Loucy (cell line): ENCODE measurements at regions not wholly inside any gene's neighbourhood (a gene's known extent, or its start where the extent isn't known, plus 50 kb on each side); places are given as distances from the start of the nearest gene placed in this dataset.

Source experiments
- H2AFZ ChIP-seq: fragments of 200-600 bp; sonication (generic); 2 replicates; pipeline ENCODE4 v1.6.0; 2016; ENCODE audit warnings: antibody characterized with exemption, mild to moderate bottlenecking, low read length, moderate library complexity
- H3F3A ChIP-seq: fragments of 200-600 bp; 2 replicates; pipeline ENCODE4 v1.6.0; 2016; ENCODE audit warnings: antibody characterized with exemption, low read depth, mild to moderate bottlenecking
- H3K27me3 ChIP-seq: fragments of 200-600 bp; sonication (generic); 2 replicates; pipeline ENCODE4 v1.6.1; 2014; ENCODE audit warnings: low read length, mild to moderate bottlenecking; ENCODE audit not compliant: insufficient read depth, poor library complexity, severe bottlenecking
- H3K36me3 ChIP-seq: fragments of 200-600 bp; sonication (generic); 2 replicates; pipeline ENCODE4 v1.6.1; 2016; ENCODE audit warnings: low read length; ENCODE audit not compliant: insufficient read depth
- H3K4me1 ChIP-seq: fragments of 200-600 bp; sonication (generic); 2 replicates; pipeline ENCODE4 v1.5.1; 2014; ENCODE audit warnings: low read length, mild to moderate bottlenecking; ENCODE audit not compliant: insufficient read depth, poor library complexity, severe bottlenecking
- H3K4me2 ChIP-seq: fragments of 200-600 bp; sonication (generic); 2 replicates; pipeline ENCODE4 v1.6.0; 2014; ENCODE audit warnings: antibody characterized with exemption, low read length, low read depth, mild to moderate bottlenecking; ENCODE audit not compliant: poor library complexity, severe bottlenecking
- H3K4me3 ChIP-seq: fragments of 200-600 bp; sonication (generic); 2 replicates; pipeline ENCODE4 v1.5.1; 2014; ENCODE audit warnings: low read length, mild to moderate bottlenecking, mixed read lengths; ENCODE audit not compliant: poor library complexity, severe bottlenecking
- H3K79me2 ChIP-seq: fragments of 200-600 bp; sonication (generic); 2 replicates; pipeline ENCODE4 v1.6.1; 2014; ENCODE audit warnings: low read length; ENCODE audit not compliant: insufficient read depth
- H3K9ac ChIP-seq: fragments of 200-600 bp; sonication (generic); 2 replicates; pipeline ENCODE4 v1.6.0; 2014; ENCODE audit warnings: mild to moderate bottlenecking, low read depth, low read length, moderate library complexity; ENCODE audit not compliant: poor library complexity, severe bottlenecking
- H3K9me2 ChIP-seq: fragments of 200-600 bp; sonication (generic); replicated peaks from 2 replicates; pipeline ENCODE4 v1.6.1; 2016; ENCODE audit warnings: low read depth, low read length, mixed read lengths
- H3K9me3 ChIP-seq: fragments of 200-600 bp; sonication (generic); 2 replicates; pipeline ENCODE4 v1.6.1; 2014; ENCODE audit warnings: mild to moderate bottlenecking, antibody characterized with exemption, low read length, low read depth; ENCODE audit not compliant: insufficient read depth
- H4K20me1 ChIP-seq: fragments of 200-600 bp; sonication (generic); 2 replicates; pipeline ENCODE4 v1.6.0; 2014; ENCODE audit warnings: antibody characterized with exemption, low read length, mild to moderate bottlenecking; ENCODE audit not compliant: insufficient read depth, poor library complexity, severe bottlenecking
- EZH2phosphoT487 ChIP-seq: fragments of 200-600 bp; IDR thresholded peaks from 2 replicates; pipeline ENCODE4 v1.6.1; 2018; ENCODE audit warnings: antibody characterized with exemption, mild to moderate bottlenecking, moderate library complexity, borderline replicate concordance
- TF ChIP-seq, protein P1 (sequence below): fragments of 200-600 bp; sonication (generic); conservative IDR thresholded peaks from 2 replicates; pipeline ENCODE4 v1.5.1; 2014; ENCODE audit warnings: mild to moderate bottlenecking, antibody characterized with exemption, low read length

DNA sequence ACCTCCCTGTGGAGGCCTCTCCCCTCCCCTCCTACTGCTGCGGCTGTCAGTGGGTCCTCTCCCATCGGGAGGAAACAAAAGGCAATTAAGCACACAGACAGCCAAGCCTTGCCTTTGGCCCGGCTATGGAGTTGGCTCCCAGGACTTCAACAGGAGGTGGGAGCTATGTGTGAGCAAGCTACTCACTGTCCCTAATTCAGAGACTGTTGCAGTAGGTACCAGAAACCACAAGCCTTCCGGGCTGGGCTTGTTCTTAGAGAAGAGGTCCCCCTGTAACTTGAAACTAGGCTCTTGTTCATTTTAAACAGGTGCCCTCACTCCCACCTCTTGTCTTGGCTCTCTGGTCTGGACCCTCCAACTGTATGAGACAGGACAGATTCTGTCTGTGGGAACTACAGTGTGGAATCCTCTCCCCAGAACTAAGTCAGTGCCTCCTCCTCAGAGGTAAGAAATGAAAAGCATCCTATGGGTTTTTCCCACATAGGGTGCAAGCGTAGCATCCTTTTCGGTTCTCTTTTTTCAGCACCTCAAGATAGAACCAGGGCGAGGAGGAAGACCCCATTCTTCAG lies 561.1 kb downstream of the EBF1 start:
- TF ChIP-seq EZH2phosphoT487, result no peak
- TF ChIP-seq, protein P1, sequence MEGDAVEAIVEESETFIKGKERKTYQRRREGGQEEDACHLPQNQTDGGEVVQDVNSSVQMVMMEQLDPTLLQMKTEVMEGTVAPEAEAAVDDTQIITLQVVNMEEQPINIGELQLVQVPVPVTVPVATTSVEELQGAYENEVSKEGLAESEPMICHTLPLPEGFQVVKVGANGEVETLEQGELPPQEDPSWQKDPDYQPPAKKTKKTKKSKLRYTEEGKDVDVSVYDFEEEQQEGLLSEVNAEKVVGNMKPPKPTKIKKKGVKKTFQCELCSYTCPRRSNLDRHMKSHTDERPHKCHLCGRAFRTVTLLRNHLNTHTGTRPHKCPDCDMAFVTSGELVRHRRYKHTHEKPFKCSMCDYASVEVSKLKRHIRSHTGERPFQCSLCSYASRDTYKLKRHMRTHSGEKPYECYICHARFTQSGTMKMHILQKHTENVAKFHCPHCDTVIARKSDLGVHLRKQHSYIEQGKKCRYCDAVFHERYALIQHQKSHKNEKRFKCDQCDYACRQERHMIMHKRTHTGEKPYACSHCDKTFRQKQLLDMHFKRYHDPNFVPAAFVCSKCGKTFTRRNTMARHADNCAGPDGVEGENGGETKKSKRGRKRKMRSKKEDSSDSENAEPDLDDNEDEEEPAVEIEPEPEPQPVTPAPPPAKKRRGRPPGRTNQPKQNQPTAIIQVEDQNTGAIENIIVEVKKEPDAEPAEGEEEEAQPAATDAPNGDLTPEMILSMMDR, result no peak
- no peaks in the 10 kb centered on the region for H3K36me3 ChIP-seq
- no peaks in the 10 kb centered on the region for H3K79me2 ChIP-seq
- no peaks in the 10 kb centered on the region for H3F3A ChIP-seq
- no peaks in the 10 kb centered on the region for H3K9me2 ChIP-seq
- peak overlapping the region; percentile 49 for H3K4me3 ChIP-seq
- H2AFZ ChIP-seq, result peak overlapping the region; percentile 25; the same call in 1 of the 2 replicates
- no peaks in the 10 kb centered on the region for H3K9me3 ChIP-seq
- H3K4me2 ChIP-seq, result peak overlapping the region; percentile 66
- H4K20me1 ChIP-seq, result no peaks in the 10 kb centered on the region
- H3K27me3 ChIP-seq, result no peaks in the 10 kb centered on the region
- peaks cover 35% of the 10 kb centered on the region for H3K4me1 ChIP-seq
- H3K9ac ChIP-seq, result peak overlapping the region; percentile 51

DNA sequence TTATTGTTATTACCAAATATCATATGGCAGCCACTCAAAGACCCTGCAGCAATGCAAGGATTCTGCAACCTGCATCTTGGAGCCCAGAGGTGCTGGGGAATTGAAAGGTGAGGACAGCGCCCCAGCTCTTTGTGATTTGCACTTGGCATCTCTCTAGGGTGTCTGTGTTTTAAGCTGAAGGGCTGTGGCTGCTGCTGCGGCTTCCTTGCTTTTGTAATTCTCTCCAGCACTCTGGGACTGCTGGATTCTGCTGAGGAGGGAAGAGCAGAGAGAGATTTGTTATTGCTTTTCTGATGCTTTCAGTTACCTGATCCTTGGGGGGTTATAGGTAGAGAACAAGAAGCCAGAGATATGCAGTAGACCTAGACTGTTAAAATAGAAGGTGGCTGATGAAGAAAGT lies 562.4 kb downstream of the EBF1 start:
- H3K4me3 ChIP-seq, result no peak overlapping the region
- H3K36me3 ChIP-seq, result no peaks in the 10 kb centered on the region
- H3K9ac ChIP-seq, result no peak overlapping the region
- H2AFZ ChIP-seq, result no peak overlapping the region
- no peaks in the 10 kb centered on the region for H3K79me2 ChIP-seq
- H3K9me3 ChIP-seq, result no peaks in the 10 kb centered on the region
- peaks cover 35% of the 10 kb centered on the region for H3K4me1 ChIP-seq
- no peaks in the 10 kb centered on the region for H4K20me1 ChIP-seq
- no peaks in the 10 kb centered on the region for H3K27me3 ChIP-seq
- no peaks in the 10 kb centered on the region for H3K9me2 ChIP-seq
- H3F3A ChIP-seq, result no peaks in the 10 kb centered on the region
- H3K4me2 ChIP-seq, result no peak overlapping the region
- no peak for TF ChIP-seq EZH2phosphoT487
- TF ChIP-seq, protein P1, result no peak

DNA sequence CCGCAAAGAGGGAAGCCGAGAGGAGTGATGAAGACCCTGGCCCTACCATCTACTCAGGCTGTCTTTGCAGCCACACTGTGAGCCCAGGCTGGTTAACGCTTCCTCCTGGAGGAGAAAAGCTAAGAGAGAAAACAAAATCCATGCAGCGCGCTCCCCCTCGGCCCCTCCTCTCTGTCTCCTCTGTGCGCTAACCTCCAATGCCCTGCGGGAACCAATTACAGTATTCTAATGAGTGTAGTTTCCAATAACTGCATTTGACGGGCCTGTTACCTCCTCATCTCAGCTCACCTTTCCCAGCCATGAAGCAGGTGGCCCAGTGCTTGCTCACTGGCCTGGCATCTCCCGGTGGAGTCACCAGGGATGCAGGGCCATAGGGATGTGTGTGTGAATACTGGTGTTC lies 565.5 kb downstream of the EBF1 start:
- Histone ChIP-seq H3K9ac (no peak overlapping the region), H3K27me3 (no peaks in the 10 kb centered on the region), H3K4me3 (no peak overlapping the region), H3K79me2 (no peaks in the 10 kb centered on the region), H3K9me2 (no peaks in the 10 kb centered on the region), H3F3A (no peaks in the 10 kb centered on the region), H4K20me1 (no peaks in the 10 kb centered on the region), H2AFZ (no peak overlapping the region), H3K4me2 (no peak overlapping the region), H3K36me3 (no peaks in the 10 kb centered on the region), H3K4me1 (peaks cover 28% of the 10 kb centered on the region), H3K9me3 (no peaks in the 10 kb centered on the region)
- TF ChIP-seq EZH2phosphoT487, result no peak
- TF ChIP-seq, protein P1, result no peak
